ENCODE measurements at regions not wholly inside any gene's neighbourhood (a gene's known extent, or its start where the extent isn't known, plus 50 kb on each side); places are given as distances from the start of the nearest gene placed in this dataset.

DNA sequence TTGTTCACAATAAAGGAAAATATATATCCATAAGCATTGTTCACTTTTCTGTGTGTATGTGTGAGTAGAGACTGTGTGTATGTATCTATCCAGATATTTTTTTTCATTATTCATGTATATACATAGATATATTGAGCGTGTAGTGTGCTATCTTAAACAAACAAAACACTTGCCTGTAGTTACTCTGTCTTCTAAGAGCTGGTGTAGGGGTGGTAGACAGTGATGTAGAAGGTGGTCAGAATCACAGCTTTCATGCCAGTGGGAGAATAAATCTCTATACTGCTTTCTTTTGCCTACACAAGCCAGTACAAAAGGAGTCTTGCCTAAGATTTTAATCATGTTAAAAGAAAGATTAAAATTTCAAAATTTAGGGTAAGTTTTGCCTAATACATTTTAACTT, 122.0 kb downstream of the UCHL5 start:
- TF ChIP-seq CTCF (IDR thresholded peaks at IDR 0.05) = no peak
- TF ChIP-seq POLR2AphosphoS5 (IDR thresholded peaks at IDR 0.05) = no peak

Measured in breast epithelium (tissue), 3 donors.